ENCODE measurements at regions not wholly inside any gene's neighbourhood (a gene's known extent, or its start where the extent isn't known, plus 50 kb on each side); places are given as distances from the start of the nearest gene placed in this dataset.

DNA sequence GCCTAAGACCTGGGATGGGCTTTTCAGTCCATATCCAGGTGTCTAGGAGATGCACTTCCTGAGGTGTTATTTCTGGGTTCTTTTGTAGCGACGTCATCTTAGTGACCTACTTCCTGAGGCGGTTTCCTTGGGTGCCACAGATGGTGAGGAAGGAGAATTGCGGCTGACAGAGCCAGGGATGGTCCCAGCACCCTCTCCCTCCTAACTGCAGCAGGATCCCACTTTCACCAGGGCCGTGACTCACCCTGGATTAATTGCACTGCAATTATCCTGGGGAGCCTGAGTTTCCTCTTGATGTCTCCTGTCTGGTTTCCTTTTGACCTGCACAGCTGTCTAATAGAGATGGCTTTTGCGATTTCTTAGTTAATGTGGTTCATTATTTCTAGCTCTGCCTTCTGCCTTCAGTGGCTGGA, 271.7 kb downstream of the TCF7L2 start:
- TF ChIP-seq, protein P1, sequence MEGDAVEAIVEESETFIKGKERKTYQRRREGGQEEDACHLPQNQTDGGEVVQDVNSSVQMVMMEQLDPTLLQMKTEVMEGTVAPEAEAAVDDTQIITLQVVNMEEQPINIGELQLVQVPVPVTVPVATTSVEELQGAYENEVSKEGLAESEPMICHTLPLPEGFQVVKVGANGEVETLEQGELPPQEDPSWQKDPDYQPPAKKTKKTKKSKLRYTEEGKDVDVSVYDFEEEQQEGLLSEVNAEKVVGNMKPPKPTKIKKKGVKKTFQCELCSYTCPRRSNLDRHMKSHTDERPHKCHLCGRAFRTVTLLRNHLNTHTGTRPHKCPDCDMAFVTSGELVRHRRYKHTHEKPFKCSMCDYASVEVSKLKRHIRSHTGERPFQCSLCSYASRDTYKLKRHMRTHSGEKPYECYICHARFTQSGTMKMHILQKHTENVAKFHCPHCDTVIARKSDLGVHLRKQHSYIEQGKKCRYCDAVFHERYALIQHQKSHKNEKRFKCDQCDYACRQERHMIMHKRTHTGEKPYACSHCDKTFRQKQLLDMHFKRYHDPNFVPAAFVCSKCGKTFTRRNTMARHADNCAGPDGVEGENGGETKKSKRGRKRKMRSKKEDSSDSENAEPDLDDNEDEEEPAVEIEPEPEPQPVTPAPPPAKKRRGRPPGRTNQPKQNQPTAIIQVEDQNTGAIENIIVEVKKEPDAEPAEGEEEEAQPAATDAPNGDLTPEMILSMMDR (IDR thresholded peaks at IDR 0.05; ENCODE audit: insufficient read depth, low read length), result no peak
- TF ChIP-seq GABPA (IDR thresholded peaks at IDR 0.05; ENCODE audit: low read depth) (no peak), POLR2AphosphoS5 (IDR thresholded peaks at IDR 0.05; ENCODE audit: low read depth) (no peak)

Data from HL-60 (cell line).